ENCODE measurements at regions not wholly inside any gene's neighbourhood (a gene's known extent, or its start where the extent isn't known, plus 50 kb on each side); places are given as distances from the start of the nearest gene placed in this dataset.

DNA sequence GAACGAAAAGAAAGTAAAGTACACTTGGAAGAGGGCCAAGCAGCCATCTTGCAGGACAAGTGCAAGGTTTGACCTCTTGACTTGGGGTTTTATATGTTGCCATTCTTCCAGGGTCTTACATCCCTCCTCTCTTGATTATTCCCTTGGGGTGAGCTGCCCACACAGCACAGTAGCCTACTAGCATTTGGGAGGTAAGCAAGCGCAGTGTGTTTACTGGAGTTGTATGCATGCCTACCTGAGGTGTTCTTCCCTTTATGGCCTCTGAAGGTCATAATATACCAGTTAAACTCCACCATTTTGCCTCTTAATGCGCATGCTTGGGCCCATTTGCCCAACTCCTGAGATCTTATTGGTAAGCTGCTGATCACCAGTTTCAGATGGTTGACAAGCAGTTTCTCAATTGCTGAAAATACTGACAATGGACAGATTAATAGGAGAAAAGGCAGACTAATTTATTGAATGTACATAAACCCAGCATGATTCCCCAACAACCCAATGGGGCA, 173.8 kb upstream of the SLC30A5 start:
- TF ChIP-seq, protein P1, sequence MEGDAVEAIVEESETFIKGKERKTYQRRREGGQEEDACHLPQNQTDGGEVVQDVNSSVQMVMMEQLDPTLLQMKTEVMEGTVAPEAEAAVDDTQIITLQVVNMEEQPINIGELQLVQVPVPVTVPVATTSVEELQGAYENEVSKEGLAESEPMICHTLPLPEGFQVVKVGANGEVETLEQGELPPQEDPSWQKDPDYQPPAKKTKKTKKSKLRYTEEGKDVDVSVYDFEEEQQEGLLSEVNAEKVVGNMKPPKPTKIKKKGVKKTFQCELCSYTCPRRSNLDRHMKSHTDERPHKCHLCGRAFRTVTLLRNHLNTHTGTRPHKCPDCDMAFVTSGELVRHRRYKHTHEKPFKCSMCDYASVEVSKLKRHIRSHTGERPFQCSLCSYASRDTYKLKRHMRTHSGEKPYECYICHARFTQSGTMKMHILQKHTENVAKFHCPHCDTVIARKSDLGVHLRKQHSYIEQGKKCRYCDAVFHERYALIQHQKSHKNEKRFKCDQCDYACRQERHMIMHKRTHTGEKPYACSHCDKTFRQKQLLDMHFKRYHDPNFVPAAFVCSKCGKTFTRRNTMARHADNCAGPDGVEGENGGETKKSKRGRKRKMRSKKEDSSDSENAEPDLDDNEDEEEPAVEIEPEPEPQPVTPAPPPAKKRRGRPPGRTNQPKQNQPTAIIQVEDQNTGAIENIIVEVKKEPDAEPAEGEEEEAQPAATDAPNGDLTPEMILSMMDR (conservative IDR thresholded peaks at IDR 0.05; ENCODE audit: low read length): no peak
- no peak for TF ChIP-seq EZH2phosphoT487 (IDR thresholded peaks at IDR 0.05; ENCODE audit: borderline replicate concordance, low read depth, low read length)
